ENCODE measurements at regions not wholly inside any gene's neighbourhood (a gene's known extent, or its start where the extent isn't known, plus 50 kb on each side); places are given as distances from the start of the nearest gene placed in this dataset.

DNA sequence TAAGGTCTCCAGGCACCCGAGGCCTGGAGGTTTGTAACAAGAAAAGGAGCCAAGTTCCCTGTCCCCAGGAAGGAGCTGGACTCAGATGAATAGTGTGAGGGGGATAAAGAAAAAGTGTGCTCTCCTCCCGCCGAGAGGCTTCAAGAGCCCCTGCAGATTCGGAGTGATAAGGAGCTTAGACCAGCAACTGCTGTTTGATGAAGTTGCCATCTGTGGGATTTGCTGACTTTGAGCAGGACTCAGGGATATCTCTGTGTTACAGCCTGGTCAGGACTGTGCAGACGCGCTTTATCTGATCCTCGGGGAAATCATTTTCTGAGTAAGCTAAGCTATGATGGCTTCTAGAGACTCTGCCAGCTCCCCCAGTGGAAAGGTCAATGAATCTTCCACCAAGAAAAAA is 1017.0 kb downstream of the TBC1D22A start:
- DNase-seq (ENCODE audit: low spot score) = no peak
- Histone ChIP-seq H3K9ac (ENCODE audit: insufficient read depth, low read depth, low read length) (no peak overlapping the region), H3K4me3 (replicated peaks in 1 of 3; ENCODE audit: insufficient read depth in 1 of 3, low read depth in 2 of 3, low read length in 3 of 3) (no peak overlapping the region), H3K27me3 (ENCODE audit: control insufficient read depth in 1 of 2, insufficient read depth in 2 of 2, low read length in 2 of 2) (peaks cover 1 to 24% of the 10 kb centered on the region in 2 experiments; a peak in 1 of 5 replicates), H3K36me3 (replicated peaks in 1 of 2; ENCODE audit: control insufficient read depth in 1 of 2, insufficient read depth in 2 of 2, low read length in 2 of 2) (no peaks in the 10 kb centered on the region), H3K27ac (ENCODE audit: extremely low read length, insufficient read depth, low read length) (no peak overlapping the region), H3K4me1 (ENCODE audit: insufficient read depth, low read length) (no peaks in the 10 kb centered on the region), H3K4me2 (ENCODE audit: low read depth, low read length) (no peak overlapping the region), H3K79me2 (ENCODE audit: insufficient read depth, low read length) (no peaks in the 10 kb centered on the region), H4K20me1 (ENCODE audit: insufficient read depth, low read length) (no peaks in the 10 kb centered on the region), H2AFZ (ENCODE audit: low read length) (no peak overlapping the region), H3K9me3 (ENCODE audit: low read length) (no peaks in the 10 kb centered on the region)
- no peak for FAIRE-seq
- POLR2A ChIA-PET = no interaction called here
- in situ Hi-C loops (cut with HindIII; ENCODE audit: extremely low pct_ligation_motif_present, low pct_unique_long_range_greater_than_20kb) (no loop called here), intact Hi-C loops (cut with micrococcal nuclease; ENCODE audit: unreplicated experiment) (no loop called here)
- ATAC-seq = no peak
- no TSS peak for BruUV-seq (replicated peaks)
- TF ChIP-seq ZNF383 (CRISPR knock-in tag; IDR thresholded peaks at IDR 0.05; ENCODE audit: borderline replicate concordance) (no peak), ZMAT5 (CRISPR knock-in tag; IDR thresholded peaks at IDR 0.05; ENCODE audit: borderline replicate concordance, low read depth) (no peak), ZNF180 (CRISPR knock-in tag; IDR thresholded peaks at IDR 0.05; ENCODE audit: borderline replicate concordance, low read depth) (no peak), SRSF9 (IDR thresholded peaks at IDR 0.05; ENCODE audit: borderline replicate concordance, insufficient read depth, low read depth, low read length, poor library complexity, severe bottlenecking) (no peak), JUN (CRISPR knock-in tag; IDR thresholded peaks at IDR 0.05) (no peak)
- TF ChIP-seq, protein P1, sequence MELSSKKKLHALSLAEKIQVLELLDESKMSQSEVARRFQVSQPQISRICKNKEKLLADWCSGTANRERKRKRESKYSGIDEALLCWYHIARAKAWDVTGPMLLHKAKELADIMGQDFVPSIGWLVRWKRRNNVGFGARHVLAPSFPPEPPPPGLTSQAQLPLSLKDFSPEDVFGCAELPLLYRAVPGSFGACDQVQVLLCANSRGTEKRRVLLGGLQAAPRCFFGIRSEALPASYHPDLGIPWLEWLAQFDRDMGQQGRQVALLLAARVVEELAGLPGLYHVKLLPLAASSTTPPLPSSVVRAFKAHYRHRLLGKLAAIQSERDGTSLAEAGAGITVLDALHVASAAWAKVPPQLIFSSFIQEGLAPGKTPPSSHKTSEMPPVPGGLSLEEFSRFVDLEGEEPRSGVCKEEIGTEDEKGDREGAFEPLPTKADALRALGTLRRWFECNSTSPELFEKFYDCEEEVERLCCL (CRISPR knock-in tag; IDR thresholded peaks at IDR 0.05; ENCODE audit: borderline replicate concordance) = no peak
- TF ChIP-seq, protein P2, sequence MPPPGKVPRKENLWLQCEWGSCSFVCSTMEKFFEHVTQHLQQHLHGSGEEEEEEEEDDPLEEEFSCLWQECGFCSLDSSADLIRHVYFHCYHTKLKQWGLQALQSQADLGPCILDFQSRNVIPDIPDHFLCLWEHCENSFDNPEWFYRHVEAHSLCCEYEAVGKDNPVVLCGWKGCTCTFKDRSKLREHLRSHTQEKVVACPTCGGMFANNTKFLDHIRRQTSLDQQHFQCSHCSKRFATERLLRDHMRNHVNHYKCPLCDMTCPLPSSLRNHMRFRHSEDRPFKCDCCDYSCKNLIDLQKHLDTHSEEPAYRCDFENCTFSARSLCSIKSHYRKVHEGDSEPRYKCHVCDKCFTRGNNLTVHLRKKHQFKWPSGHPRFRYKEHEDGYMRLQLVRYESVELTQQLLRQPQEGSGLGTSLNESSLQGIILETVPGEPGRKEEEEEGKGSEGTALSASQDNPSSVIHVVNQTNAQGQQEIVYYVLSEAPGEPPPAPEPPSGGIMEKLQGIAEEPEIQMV (CRISPR knock-in tag; IDR thresholded peaks at IDR 0.05; ENCODE audit: low read depth) = no peak
- CTCF ChIA-PET (ENCODE audit: low intra/inter-chr PET ratio, low total read pairs) = no interaction called here
- 0% methylated on average over 7 of the region's 7 CpGs for WGBS (ENCODE audit: low lambda C conversion rate)

Data from HepG2 (cell line).